AG09309 (cell line): ENCODE measurements at regions not wholly inside any gene's neighbourhood (a gene's known extent, or its start where the extent isn't known, plus 50 kb on each side); places are given as distances from the start of the nearest gene placed in this dataset.

Source experiments
- DNase-seq: peaks from one replicate; pipeline ENCODE4 v3.0.0-alpha.2; 2010; ENCODE audit warnings: low read depth
- H3K4me3 ChIP-seq: 2 replicates; pipeline ENCODE4 v1.5.1; 2011; ENCODE audit warnings: mild to moderate bottlenecking, low read depth, low read length, moderate library complexity; ENCODE audit not compliant: control insufficient read depth
- CTCF ChIP-seq: IDR thresholded peaks from 2 replicates; pipeline ENCODE4 v1.5.1; 2011; ENCODE audit warnings: mild to moderate bottlenecking, low read depth, low read length, inconsistent platforms; ENCODE audit not compliant: insufficient read depth, control insufficient read depth; ENCODE audit errors: missing control alignments

GRCh38 chr13:88142653-88143052 is 471.5 kb downstream of the SLITRK5 start:
- TF ChIP-seq CTCF = no peak
- no peak overlapping the region for H3K4me3 ChIP-seq

GRCh38 chr13:88144580-88144979 is 473.4 kb downstream of the SLITRK5 start:
- no peak for TF ChIP-seq CTCF
- no peak overlapping the region for H3K4me3 ChIP-seq
- DNase-seq = no peak

More at GRCh38 chr13:88142653-88143052, 471.5 kb downstream of the SLITRK5 start:
- no peak for DNase-seq

- TF ChIP-seq CTCF = no peak
- no peak overlapping the region for H3K4me3 ChIP-seq
- DNase-seq = no peak
These were observed 482.2 kb downstream of the SLITRK5 start for GRCh38 chr13:88153353-88153752.

- DNase-seq = no peak
- no peak for TF ChIP-seq CTCF
- no peak overlapping the region for H3K4me3 ChIP-seq
These were observed 482.8 kb downstream of the SLITRK5 start for GRCh38 chr13:88154001-88154400.

- no peak for DNase-seq
- TF ChIP-seq CTCF = no peak
- H3K4me3 ChIP-seq = no peak overlapping the region
These were observed 491.0 kb downstream of the SLITRK5 start for GRCh38 chr13:88162076-88162702.

- no peak for TF ChIP-seq CTCF
- H3K4me3 ChIP-seq = no peak overlapping the region
- no peak for DNase-seq
These were observed 505.1 kb downstream of the SLITRK5 start for GRCh38 chr13:88176231-88176630.

GRCh38 chr13:88183440-88183839 is 512.3 kb downstream of the SLITRK5 start:
- no peak overlapping the region for H3K4me3 ChIP-seq
- TF ChIP-seq CTCF = no peak
- DNase-seq = no peak
